Astrocyte of the cerebellum (primary cell): ENCODE measurements at regions not wholly inside any gene's neighbourhood (a gene's known extent, or its start where the extent isn't known, plus 50 kb on each side); places are given as distances from the start of the nearest gene placed in this dataset.

Experiments used
- DNase-seq: peaks from one replicate; pipeline ENCODE4 v3.0.0-alpha.2; 2011; ENCODE audit warnings: low read depth
- H3K4me3 ChIP-seq: 2 replicates; pipeline ENCODE4 v1.5.1; 2011; ENCODE audit warnings: mild to moderate bottlenecking, low read depth, low read length, moderate library complexity
- CTCF ChIP-seq: IDR thresholded peaks from 2 replicates; pipeline ENCODE4 v1.5.1; 2012; ENCODE audit warnings: low read length, low read depth, moderate library complexity, mild to moderate bottlenecking; ENCODE audit errors: missing control alignments
- in situ Hi-C: cut with HindIII; loops from 2 replicates; pipeline ENCODE4 v1.10.0; 2017; ENCODE audit warnings: low sequenced_read_pairs

DNA sequence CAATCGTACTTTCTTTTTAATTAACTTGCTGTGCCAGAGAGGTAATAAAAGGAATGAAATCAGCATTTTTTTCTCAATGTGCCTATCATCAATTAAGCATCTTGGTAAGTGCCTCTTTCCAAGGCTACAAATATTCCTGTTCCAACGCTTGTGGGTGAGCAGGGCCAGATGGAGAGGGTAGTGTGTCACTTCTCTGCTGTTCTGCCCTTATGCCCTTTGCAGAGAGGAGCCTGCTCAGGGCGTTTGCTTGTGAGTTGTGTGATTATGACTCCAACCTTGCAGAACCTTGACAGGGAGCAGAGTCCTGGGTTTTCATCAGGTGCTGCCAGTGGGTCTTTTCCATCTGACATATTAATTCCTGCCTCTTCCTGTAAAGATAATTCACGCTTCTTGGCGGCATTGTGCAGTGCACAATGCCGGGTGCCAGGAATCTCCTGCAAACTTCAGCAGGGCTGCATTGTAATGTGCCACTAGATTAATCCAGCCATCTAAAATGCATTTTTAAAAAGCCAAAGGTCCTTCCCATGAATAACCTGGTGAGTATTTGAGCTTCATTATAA, 234.4 kb downstream of the ARHGAP12 start:
- in situ Hi-C loops = no loop called here
- no peak for DNase-seq
- no peak for TF ChIP-seq CTCF
- no peak overlapping the region for H3K4me3 ChIP-seq

GRCh38 chr10:31693491-31693890, 235.1 kb downstream of the ARHGAP12 start:
- no peak for TF ChIP-seq CTCF
- no peak for DNase-seq
- in situ Hi-C loops = no loop called here
- no peak overlapping the region for H3K4me3 ChIP-seq

- no peak for TF ChIP-seq CTCF
- no peak for DNase-seq
- H3K4me3 ChIP-seq = no peak overlapping the region
- in situ Hi-C loops = no loop called here
These were observed 239.4 kb downstream of the ARHGAP12 start for GRCh38 chr10:31689233-31689632.

- DNase-seq = no peak
- in situ Hi-C loops = no loop called here
- H3K4me3 ChIP-seq = no peak overlapping the region
- no peak for TF ChIP-seq CTCF
These were observed 240.8 kb downstream of the ARHGAP12 start for GRCh38 chr10:31687663-31688482.

- in situ Hi-C loops = no loop called here
These were observed 242.0 kb downstream of the ARHGAP12 start for GRCh38 chr10:31686599-31686998.

GRCh38 chr10:31683682-31684081, 244.9 kb downstream of the ARHGAP12 start:
- H3K4me3 ChIP-seq = no peak overlapping the region
- in situ Hi-C loops = no loop called here
- DNase-seq = no peak
- no peak for TF ChIP-seq CTCF

More at GRCh38 chr10:31686599-31686998, 242.0 kb downstream of the ARHGAP12 start:
- no peak for TF ChIP-seq CTCF
- DNase-seq = no peak
- no peak overlapping the region for H3K4me3 ChIP-seq
